ENCODE measurements at regions not wholly inside any gene's neighbourhood (a gene's known extent, or its start where the extent isn't known, plus 50 kb on each side); places are given as distances from the start of the nearest gene placed in this dataset.

DNA sequence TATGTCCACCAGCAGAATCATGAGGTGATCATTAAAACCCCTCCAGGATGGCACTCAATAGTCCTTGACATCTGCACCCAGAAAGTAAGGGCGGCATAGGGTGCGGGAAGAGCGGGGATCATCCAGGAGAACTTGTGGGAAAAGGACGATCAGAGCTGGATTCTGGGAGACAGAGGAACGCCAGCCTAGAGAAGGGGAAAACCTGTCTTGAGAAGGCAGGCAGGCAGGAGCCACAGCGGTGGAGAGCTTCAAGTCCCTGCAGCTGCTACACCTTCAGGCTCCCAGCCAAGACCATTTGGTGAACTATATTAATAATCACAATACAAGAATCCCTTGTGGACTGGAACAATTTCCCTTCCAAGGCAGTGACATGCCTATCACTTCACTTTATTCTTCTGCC is 134.3 kb downstream of the BUD13 start:
- Histone ChIP-seq H3K79me2 (replicated peaks; ENCODE audit: insufficient read depth, low read length) (no peaks in the 10 kb centered on the region), H2AFZ (ENCODE audit: low read depth, low read length) (no peak overlapping the region), H3K27me3 (ENCODE audit: insufficient read depth, low read depth, low read length) (no peaks in the 10 kb centered on the region), H3K9me3 (ENCODE audit: low read length) (no peaks in the 10 kb centered on the region), H3K4me3 (ENCODE audit: low read length) (no peak overlapping the region), H3K27ac (ENCODE audit: low read length) (no peak overlapping the region), H3K4me2 (ENCODE audit: low read length) (no peak overlapping the region), H3K36me3 (ENCODE audit: insufficient read depth, low read length) (no peaks in the 10 kb centered on the region), H4K20me1 (ENCODE audit: insufficient read depth) (no peaks in the 10 kb centered on the region), H3F3A (ENCODE audit: insufficient read depth, low read length, poor library complexity, severe bottlenecking) (no peaks in the 10 kb centered on the region), H3K9me2 (ENCODE audit: insufficient read depth, low read length) (no peaks in the 10 kb centered on the region), H3K9ac (ENCODE audit: low read length) (no peak overlapping the region)
- TF ChIP-seq, protein P1, sequence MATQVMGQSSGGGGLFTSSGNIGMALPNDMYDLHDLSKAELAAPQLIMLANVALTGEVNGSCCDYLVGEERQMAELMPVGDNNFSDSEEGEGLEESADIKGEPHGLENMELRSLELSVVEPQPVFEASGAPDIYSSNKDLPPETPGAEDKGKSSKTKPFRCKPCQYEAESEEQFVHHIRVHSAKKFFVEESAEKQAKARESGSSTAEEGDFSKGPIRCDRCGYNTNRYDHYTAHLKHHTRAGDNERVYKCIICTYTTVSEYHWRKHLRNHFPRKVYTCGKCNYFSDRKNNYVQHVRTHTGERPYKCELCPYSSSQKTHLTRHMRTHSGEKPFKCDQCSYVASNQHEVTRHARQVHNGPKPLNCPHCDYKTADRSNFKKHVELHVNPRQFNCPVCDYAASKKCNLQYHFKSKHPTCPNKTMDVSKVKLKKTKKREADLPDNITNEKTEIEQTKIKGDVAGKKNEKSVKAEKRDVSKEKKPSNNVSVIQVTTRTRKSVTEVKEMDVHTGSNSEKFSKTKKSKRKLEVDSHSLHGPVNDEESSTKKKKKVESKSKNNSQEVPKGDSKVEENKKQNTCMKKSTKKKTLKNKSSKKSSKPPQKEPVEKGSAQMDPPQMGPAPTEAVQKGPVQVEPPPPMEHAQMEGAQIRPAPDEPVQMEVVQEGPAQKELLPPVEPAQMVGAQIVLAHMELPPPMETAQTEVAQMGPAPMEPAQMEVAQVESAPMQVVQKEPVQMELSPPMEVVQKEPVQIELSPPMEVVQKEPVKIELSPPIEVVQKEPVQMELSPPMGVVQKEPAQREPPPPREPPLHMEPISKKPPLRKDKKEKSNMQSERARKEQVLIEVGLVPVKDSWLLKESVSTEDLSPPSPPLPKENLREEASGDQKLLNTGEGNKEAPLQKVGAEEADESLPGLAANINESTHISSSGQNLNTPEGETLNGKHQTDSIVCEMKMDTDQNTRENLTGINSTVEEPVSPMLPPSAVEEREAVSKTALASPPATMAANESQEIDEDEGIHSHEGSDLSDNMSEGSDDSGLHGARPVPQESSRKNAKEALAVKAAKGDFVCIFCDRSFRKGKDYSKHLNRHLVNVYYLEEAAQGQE (IDR thresholded peaks at IDR 0.05; ENCODE audit: borderline replicate concordance), result no peak
- TF ChIP-seq TAF1 (IDR thresholded peaks at IDR 0.05; ENCODE audit: low read depth) (no peak), SMC3 (conservative IDR thresholded peaks at IDR 0.05; ENCODE audit: poor library complexity) (no peak), EP300 (conservative IDR thresholded peaks at IDR 0.05; ENCODE audit: poor library complexity, severe bottlenecking) (no peak), POLR2AphosphoS5 (IDR thresholded peaks at IDR 0.05) (no peak), RAD21 (conservative IDR thresholded peaks at IDR 0.05) (no peak), MXI1 (conservative IDR thresholded peaks at IDR 0.05; ENCODE audit: poor library complexity, severe bottlenecking) (no peak), EZH2 (IDR thresholded peaks at IDR 0.05; ENCODE audit: borderline replicate concordance, insufficient read depth, low read length, poor library complexity, severe bottlenecking) (no peak)
- TF ChIP-seq, protein P2, sequence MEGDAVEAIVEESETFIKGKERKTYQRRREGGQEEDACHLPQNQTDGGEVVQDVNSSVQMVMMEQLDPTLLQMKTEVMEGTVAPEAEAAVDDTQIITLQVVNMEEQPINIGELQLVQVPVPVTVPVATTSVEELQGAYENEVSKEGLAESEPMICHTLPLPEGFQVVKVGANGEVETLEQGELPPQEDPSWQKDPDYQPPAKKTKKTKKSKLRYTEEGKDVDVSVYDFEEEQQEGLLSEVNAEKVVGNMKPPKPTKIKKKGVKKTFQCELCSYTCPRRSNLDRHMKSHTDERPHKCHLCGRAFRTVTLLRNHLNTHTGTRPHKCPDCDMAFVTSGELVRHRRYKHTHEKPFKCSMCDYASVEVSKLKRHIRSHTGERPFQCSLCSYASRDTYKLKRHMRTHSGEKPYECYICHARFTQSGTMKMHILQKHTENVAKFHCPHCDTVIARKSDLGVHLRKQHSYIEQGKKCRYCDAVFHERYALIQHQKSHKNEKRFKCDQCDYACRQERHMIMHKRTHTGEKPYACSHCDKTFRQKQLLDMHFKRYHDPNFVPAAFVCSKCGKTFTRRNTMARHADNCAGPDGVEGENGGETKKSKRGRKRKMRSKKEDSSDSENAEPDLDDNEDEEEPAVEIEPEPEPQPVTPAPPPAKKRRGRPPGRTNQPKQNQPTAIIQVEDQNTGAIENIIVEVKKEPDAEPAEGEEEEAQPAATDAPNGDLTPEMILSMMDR (IDR thresholded peaks at IDR 0.05; ENCODE audit: poor library complexity, severe bottlenecking), result no peak

DNA sequence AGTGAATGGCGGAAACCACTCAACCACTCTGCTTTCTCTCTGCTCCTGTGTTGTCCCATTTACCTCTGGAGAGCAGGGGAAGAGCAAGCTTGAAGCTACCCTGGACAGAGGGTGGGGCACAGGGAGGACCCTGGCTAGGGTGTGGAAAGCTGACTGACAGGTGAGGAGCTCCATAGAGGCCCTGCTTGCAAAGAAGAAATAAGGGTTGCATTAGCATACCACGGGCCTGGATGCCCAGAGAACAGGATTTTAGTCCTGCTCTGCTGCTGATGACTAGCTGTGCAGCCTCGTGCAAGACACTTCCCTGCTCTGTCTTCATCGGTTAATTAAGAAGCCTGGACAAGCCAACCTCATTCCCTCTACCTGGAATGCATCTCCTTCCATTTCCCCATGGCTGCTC is 135.0 kb downstream of the BUD13 start:
- no peak overlapping the region for H3K4me2 ChIP-seq (ENCODE audit: low read length)
- H3K9me3 ChIP-seq (ENCODE audit: low read length), result no peaks in the 10 kb centered on the region
- no peak overlapping the region for H3K4me3 ChIP-seq (ENCODE audit: low read length)
- H3K79me2 ChIP-seq (replicated peaks; ENCODE audit: insufficient read depth, low read length), result no peaks in the 10 kb centered on the region
- no peaks in the 10 kb centered on the region for H3F3A ChIP-seq (ENCODE audit: insufficient read depth, low read length, poor library complexity, severe bottlenecking)
- no peak overlapping the region for H2AFZ ChIP-seq (ENCODE audit: low read depth, low read length)
- H4K20me1 ChIP-seq (ENCODE audit: insufficient read depth), result no peaks in the 10 kb centered on the region
- TF ChIP-seq EP300 (conservative IDR thresholded peaks at IDR 0.05; ENCODE audit: poor library complexity, severe bottlenecking), result no peak
- TF ChIP-seq RAD21 (conservative IDR thresholded peaks at IDR 0.05), result no peak
- TF ChIP-seq EZH2 (IDR thresholded peaks at IDR 0.05; ENCODE audit: borderline replicate concordance, insufficient read depth, low read length, poor library complexity, severe bottlenecking), result no peak
- no peak for TF ChIP-seq MXI1 (conservative IDR thresholded peaks at IDR 0.05; ENCODE audit: poor library complexity, severe bottlenecking)
- no peak for TF ChIP-seq SMC3 (conservative IDR thresholded peaks at IDR 0.05; ENCODE audit: poor library complexity)
- TF ChIP-seq, protein P1 (IDR thresholded peaks at IDR 0.05; ENCODE audit: borderline replicate concordance), result no peak
- TF ChIP-seq POLR2AphosphoS5 (IDR thresholded peaks at IDR 0.05), result no peak
- TF ChIP-seq, protein P2 (IDR thresholded peaks at IDR 0.05; ENCODE audit: poor library complexity, severe bottlenecking), result no peak
- TF ChIP-seq TAF1 (IDR thresholded peaks at IDR 0.05; ENCODE audit: low read depth), result no peak
- no peaks in the 10 kb centered on the region for H3K27me3 ChIP-seq (ENCODE audit: insufficient read depth, low read depth, low read length)
- H3K27ac ChIP-seq (ENCODE audit: low read length), result no peak overlapping the region
- no peaks in the 10 kb centered on the region for H3K36me3 ChIP-seq (ENCODE audit: insufficient read depth, low read length)
- H3K9me2 ChIP-seq (ENCODE audit: insufficient read depth, low read length), result no peaks in the 10 kb centered on the region
- H3K9ac ChIP-seq (ENCODE audit: low read length), result no peak overlapping the region

Data from neural cell (in vitro differentiated cells).